IPS DF 6.9 (cell line): ENCODE measurements at regions not wholly inside any gene's neighbourhood (a gene's known extent, or its start where the extent isn't known, plus 50 kb on each side); places are given as distances from the start of the nearest gene placed in this dataset.

ENCODE experiments used
- DNase-seq: peaks from one replicate; pipeline ENCODE4 v3.0.0-alpha.2; 2013; ENCODE audit warnings: low read depth, low spot score
- H3K27ac ChIP-seq: one replicate; pipeline ENCODE4 v1.5.1; 2013; ENCODE audit warnings: low read length, control low read depth
- H3K27me3 ChIP-seq: 2 replicates; pipeline ENCODE4 v1.6.1; 2013; ENCODE audit warnings: mild to moderate bottlenecking, low read length; ENCODE audit not compliant: control insufficient read depth, insufficient read depth
- H3K36me3 ChIP-seq: 2 replicates; pipeline ENCODE4 v1.6.1; 2013; ENCODE audit warnings: low read length; ENCODE audit not compliant: control insufficient read depth, insufficient read depth
- H3K4me1 ChIP-seq: 2 replicates; pipeline ENCODE4 v1.6.1; 2013; ENCODE audit warnings: low read length; ENCODE audit not compliant: control insufficient read depth, insufficient read depth
- H3K4me3 ChIP-seq: 2 replicates; pipeline ENCODE4 v1.5.1; 2013; ENCODE audit warnings: mild to moderate bottlenecking, low read length
- H3K9me3 ChIP-seq: 2 replicates; pipeline ENCODE4 v1.6.1; 2013; ENCODE audit warnings: low read length, inconsistent platforms; ENCODE audit not compliant: control insufficient read depth, insufficient read depth
- WGBS: extraction: QIAGEN DNeasy Blood & Tissue Kit; methylation state at CpG from one replicate; pipeline ENCODE4 v1.1.7; 2013; ENCODE audit warnings: mixed read lengths, missing lambda C conversion rate; ENCODE audit not compliant: insufficient read length, insufficient coverage; 5-methylcytosine and 5-hydroxymethylcytosine counted together

DNA sequence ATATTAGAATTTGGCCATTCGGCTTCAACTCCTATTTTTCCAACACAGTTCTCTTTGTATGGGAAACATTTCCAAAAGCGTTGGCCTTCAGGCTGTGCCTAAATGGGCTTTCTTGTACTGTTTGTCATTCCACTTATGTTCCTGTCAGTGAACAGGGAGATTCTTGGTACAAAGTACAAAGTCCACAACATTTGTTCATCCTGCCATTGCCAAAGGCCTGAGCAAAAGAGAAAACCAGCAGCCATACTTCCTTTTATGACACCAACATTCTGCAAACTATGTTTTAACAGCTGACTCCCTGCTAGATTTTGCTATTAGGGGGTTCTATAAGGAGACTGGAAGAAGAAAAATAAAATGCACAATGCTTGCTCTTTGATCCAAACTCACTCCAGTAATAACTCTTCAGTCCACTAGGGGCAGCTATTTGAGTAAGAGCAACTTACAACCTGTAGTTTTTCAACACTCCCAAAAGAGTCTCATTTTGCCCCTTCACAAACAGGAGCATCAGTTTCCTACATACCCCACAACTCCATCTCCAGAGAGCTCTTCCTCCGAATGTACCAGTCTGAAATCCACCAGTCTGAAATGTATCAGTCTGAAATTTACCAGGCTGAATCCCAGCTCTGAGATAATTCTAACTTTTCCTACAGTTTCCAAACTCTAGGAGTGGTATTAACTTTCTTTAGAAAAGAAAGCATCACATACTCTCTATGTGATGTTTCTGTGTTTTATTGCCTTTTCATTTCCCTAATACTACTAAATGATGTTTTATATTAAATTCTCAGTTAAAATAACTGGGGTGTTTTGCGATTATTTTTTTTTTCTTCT lies 693.8 kb downstream of the DNAH5 start:
- Histone ChIP-seq H3K9me3 (no peaks in the 10 kb centered on the region), H3K27me3 (no peaks in the 10 kb centered on the region), H3K27ac (no peak overlapping the region), H3K4me3 (no peak overlapping the region), H3K36me3 (no peaks in the 10 kb centered on the region), H3K4me1 (peaks cover 4% of the 10 kb centered on the region; the same call in 1 of the 2 replicates)
- DNase-seq: no peak
- no CpG with 5 or more reads among the region's 4 CpGs for WGBS

DNA sequence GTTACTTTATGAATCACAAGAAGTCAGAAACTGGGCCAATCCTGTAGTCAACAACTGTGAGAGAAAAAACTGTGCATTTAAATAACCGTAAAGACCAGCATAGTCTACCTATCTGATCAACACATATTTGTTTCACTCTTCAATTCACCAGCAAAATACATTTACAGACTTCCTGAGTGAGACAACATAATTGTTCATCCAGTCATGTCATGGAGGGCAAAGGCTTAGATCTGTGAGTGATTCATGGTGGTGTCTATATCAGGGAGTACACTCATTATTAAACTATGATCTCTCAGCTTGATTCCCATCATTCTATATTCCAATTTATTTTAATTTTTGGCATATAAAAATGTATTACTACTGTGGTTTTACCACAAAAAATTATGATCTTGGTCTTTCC lies 694.6 kb downstream of the DNAH5 start:
- DNase-seq: no peak
- H3K4me1 ChIP-seq: peaks cover 6% of the 10 kb centered on the region; the same call in 1 of the 2 replicates
- no peak overlapping the region for H3K4me3 ChIP-seq
- H3K9me3 ChIP-seq: no peaks in the 10 kb centered on the region
- H3K36me3 ChIP-seq: no peaks in the 10 kb centered on the region
- whole genome bisulfite sequencing: no CpG with 5 or more reads among the region's 1 CpG
- no peaks in the 10 kb centered on the region for H3K27me3 ChIP-seq
- H3K27ac ChIP-seq: no peak overlapping the region

- WGBS: no CpG with 5 or more reads among the region's 3 CpGs
- H3K4me3 ChIP-seq: no peak overlapping the region
- no peak overlapping the region for H3K27ac ChIP-seq
- no peaks in the 10 kb centered on the region for H3K27me3 ChIP-seq
- no peak for DNase-seq
- no peaks in the 10 kb centered on the region for H3K36me3 ChIP-seq
- peaks cover 6% of the 10 kb centered on the region; the same call in 1 of the 2 replicates for H3K4me1 ChIP-seq
- peaks cover 1% of the 10 kb centered on the region; the same call in 1 of the 2 replicates for H3K9me3 ChIP-seq
Observed at GRCh38 chr5:13248253-13248652, 696.2 kb downstream of the DNAH5 start.

DNA sequence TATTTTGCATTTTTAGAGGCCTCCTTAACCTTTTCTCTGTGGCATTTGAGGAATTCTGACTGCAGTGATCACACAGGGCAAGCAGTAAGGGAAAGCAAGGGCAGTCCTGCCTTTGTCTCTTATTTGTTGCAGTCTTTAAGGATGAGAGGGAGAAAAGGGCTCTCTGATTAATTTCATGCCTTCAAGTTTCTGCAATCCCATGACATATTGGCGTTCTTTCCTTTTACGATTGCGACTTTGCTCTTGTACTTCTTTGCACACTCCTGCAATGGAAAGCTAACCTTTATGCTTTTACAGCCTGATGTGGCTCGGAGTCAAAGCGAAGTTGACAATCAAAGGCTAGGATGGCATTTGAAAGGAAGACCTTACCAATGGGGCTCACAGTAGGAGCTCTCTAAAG lies 698.4 kb downstream of the DNAH5 start:
- H3K27me3 ChIP-seq: no peaks in the 10 kb centered on the region
- H3K4me3 ChIP-seq: no peak overlapping the region
- H3K27ac ChIP-seq: no peak overlapping the region
- H3K9me3 ChIP-seq: peaks cover 1% of the 10 kb centered on the region; the same call in 1 of the 2 replicates
- DNase-seq: no peak
- no peaks in the 10 kb centered on the region for H3K36me3 ChIP-seq
- WGBS: no CpG with 5 or more reads among the region's 5 CpGs
- peaks cover 4% of the 10 kb centered on the region; the same call in 1 of the 2 replicates for H3K4me1 ChIP-seq

GRCh38 chr5:13244151-13244550 lies 700.3 kb downstream of the DNAH5 start:
- WGBS: no CpG with 5 or more reads among the region's 20 CpGs

GRCh38 chr5:13227513-13227912 lies 717.0 kb downstream of the DNAH5 start:
- H3K27ac ChIP-seq: no peak overlapping the region
- WGBS: no CpG with 5 or more reads among the region's 1 CpG

More at GRCh38 chr5:13244151-13244550, 700.3 kb downstream of the DNAH5 start:
- Histone ChIP-seq H3K4me1 (peaks cover 4% of the 10 kb centered on the region; the same call in 1 of the 2 replicates), H3K27ac (no peak overlapping the region), H3K9me3 (peaks cover 1% of the 10 kb centered on the region; the same call in 1 of the 2 replicates), H3K4me3 (no peak overlapping the region), H3K27me3 (no peaks in the 10 kb centered on the region), H3K36me3 (no peaks in the 10 kb centered on the region)
- DNase-seq: no peak

GRCh38 chr5:13218518-13218917 lies 726.0 kb downstream of the DNAH5 start:
- no CpG with 5 or more reads among the region's 2 CpGs for WGBS
- Histone ChIP-seq H3K36me3 (no peaks in the 10 kb centered on the region), H3K27me3 (no peaks in the 10 kb centered on the region), H3K4me3 (no peak overlapping the region), H3K4me1 (no peaks in the 10 kb centered on the region), H3K9me3 (no peaks in the 10 kb centered on the region), H3K27ac (no peak overlapping the region)
- peak; percentile 11 for DNase-seq

More at GRCh38 chr5:13227513-13227912, 717.0 kb downstream of the DNAH5 start:
- no peaks in the 10 kb centered on the region for H3K4me1 ChIP-seq
- no peaks in the 10 kb centered on the region for H3K27me3 ChIP-seq
- no peak for DNase-seq
- H3K36me3 ChIP-seq: no peaks in the 10 kb centered on the region
- no peak overlapping the region for H3K4me3 ChIP-seq
- H3K9me3 ChIP-seq: no peaks in the 10 kb centered on the region

DNA sequence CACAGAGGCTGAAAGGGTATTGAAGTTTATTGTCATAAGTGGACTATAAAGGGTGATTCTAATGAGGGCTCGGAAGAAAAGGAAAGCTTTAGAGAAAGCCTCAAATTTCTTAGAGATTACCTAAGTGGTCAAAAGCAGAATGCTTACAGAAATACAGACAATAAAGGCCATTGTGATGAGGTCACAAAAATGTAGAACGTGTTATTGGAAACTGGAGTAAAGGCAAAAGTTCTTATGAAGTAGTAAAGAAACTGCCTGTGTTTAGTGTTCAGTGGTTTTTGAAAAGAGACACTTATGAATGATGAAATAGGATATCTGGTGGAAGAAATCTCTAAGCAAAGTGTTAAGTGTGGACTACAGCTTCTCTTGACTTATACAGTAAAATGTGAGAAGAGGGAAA lies 726.9 kb downstream of the DNAH5 start:
- no peak for DNase-seq
- H3K27ac ChIP-seq: no peak overlapping the region
- H3K36me3 ChIP-seq: no peaks in the 10 kb centered on the region
- no CpG with 5 or more reads among the region's 2 CpGs for WGBS
- no peaks in the 10 kb centered on the region for H3K4me1 ChIP-seq
- H3K9me3 ChIP-seq: no peaks in the 10 kb centered on the region
- H3K27me3 ChIP-seq: no peaks in the 10 kb centered on the region
- H3K4me3 ChIP-seq: no peak overlapping the region

- Histone ChIP-seq H3K4me1 (no peaks in the 10 kb centered on the region), H3K27me3 (no peaks in the 10 kb centered on the region), H3K9me3 (no peaks in the 10 kb centered on the region), H3K4me3 (no peak overlapping the region), H3K36me3 (no peaks in the 10 kb centered on the region), H3K27ac (no peak overlapping the region)
- DNase-seq: no peak
Observed at GRCh38 chr5:13215806-13216205, 728.7 kb downstream of the DNAH5 start.

- no peak overlapping the region for H3K4me3 ChIP-seq
- H3K36me3 ChIP-seq: no peaks in the 10 kb centered on the region
- H3K4me1 ChIP-seq: no peaks in the 10 kb centered on the region
- WGBS: no CpG with 5 or more reads among the region's 2 CpGs
- DNase-seq: no peak
- no peak overlapping the region for H3K27ac ChIP-seq
- H3K9me3 ChIP-seq: no peaks in the 10 kb centered on the region
- no peaks in the 10 kb centered on the region for H3K27me3 ChIP-seq
Observed at GRCh38 chr5:13215370-13215769, 729.1 kb downstream of the DNAH5 start.

DNA sequence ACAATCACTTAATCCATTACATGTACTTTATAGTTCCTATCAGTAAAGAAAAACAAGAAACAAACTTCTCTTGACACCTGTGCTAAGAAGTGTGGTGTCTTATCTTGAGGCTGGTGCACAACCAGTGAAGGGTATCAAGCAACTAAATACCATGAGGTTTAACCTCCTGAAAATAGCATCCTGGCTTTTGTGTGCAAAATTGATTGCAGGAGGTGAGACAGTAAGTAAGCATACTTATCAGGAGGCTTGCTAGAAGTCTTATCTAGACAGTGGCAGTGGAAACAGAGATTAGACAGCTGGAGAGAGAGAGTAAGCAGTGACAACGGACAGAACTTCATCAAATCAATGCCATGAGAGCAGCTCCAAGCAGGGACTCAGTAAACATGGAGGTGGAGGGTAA lies 730.3 kb downstream of the DNAH5 start:
- H3K4me1 ChIP-seq: no peaks in the 10 kb centered on the region
- no peaks in the 10 kb centered on the region for H3K9me3 ChIP-seq
- H3K27me3 ChIP-seq: no peaks in the 10 kb centered on the region
- H3K4me3 ChIP-seq: no peak overlapping the region
- no peaks in the 10 kb centered on the region for H3K36me3 ChIP-seq
- WGBS: no CpG with 5 or more reads among the region's 1 CpG
- H3K27ac ChIP-seq: no peak overlapping the region
- no peak for DNase-seq
